ENCODE measurements at regions not wholly inside any gene's neighbourhood (a gene's known extent, or its start where the extent isn't known, plus 50 kb on each side); places are given as distances from the start of the nearest gene placed in this dataset.

DNA sequence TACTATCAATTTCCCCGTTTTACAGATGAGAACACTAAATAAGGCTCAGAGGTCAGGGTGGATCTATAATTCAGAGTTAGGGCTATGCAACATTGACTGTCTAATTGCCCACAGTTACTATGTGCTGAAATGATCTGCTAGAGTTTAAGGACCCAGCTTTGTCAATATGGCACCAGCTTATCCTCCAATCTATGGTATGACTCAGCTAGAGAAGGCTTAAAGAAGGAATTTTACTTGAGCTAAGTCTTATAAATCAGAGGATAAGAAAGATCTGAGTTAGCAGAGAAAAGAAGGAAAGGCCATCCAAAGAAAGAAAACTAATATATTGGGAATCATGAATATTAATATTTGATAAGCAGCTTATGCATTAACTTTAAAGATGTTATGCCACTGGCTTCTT lies 78.1 kb downstream of the ASB9 start:
- DNase-seq, result no peak
- no peaks in the 10 kb centered on the region for H3K4me1 Mint-ChIP-seq
- no peaks in the 10 kb centered on the region for H3K36me3 Mint-ChIP-seq (ENCODE audit: low read depth)
- H3K4me3 Mint-ChIP-seq, result no peak overlapping the region
- no peaks in the 10 kb centered on the region for H3K9me3 Mint-ChIP-seq
- H3K27ac Mint-ChIP-seq, result no peak overlapping the region
- peaks cover 23% of the 10 kb centered on the region for H3K27me3 Mint-ChIP-seq
- intact Hi-C loops (cut with micrococcal nuclease), result no loop called here

DNA sequence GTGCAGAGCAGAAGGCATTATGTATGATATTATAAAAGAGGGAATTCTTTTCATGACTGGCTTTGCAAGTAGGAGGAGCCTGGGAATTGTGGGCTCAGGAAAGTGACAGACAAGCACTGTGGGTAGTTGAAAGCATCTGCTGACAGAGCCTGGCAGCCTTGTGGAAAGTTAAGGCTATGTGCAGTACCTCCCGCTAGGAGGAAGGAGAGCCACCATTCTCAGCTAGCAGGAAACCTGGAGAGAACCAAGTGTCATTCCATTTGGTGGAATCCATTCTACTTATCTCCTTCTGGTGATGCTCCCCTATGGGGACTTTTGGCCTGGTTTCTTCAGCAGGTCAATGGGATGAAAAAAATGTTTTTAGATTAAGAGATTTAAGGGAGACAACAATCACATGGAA lies 81.8 kb downstream of the ASB9 start:
- intact Hi-C loops (cut with micrococcal nuclease), result no loop called here
- H3K9me3 Mint-ChIP-seq, result no peaks in the 10 kb centered on the region
- DNase-seq, result no peak
- no peak overlapping the region for H3K4me3 Mint-ChIP-seq
- peaks cover 19% of the 10 kb centered on the region for H3K27me3 Mint-ChIP-seq
- no peaks in the 10 kb centered on the region for H3K36me3 Mint-ChIP-seq (ENCODE audit: low read depth)
- no peak overlapping the region for H3K27ac Mint-ChIP-seq
- H3K4me1 Mint-ChIP-seq, result no peaks in the 10 kb centered on the region

DNA sequence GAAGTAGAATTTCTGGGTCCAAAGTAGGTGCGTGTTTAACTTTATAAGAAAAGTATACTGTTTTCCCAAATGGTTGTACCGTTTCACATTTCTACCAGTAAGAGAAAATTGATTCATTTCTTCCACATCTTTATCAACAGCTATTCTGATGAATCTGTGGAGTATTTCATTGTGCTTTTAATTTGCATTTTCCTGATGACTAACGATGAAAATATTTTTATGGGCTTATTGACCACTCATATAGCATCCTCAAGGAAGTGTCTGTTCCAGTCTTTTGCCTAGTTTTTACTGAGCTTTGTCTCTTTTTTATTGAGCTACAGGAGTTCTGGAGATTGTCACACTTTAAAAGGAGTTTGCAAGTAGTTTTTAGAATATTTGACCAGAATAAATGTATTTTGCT lies 92.6 kb downstream of the ASB9 start:
- Mint-ChIP-seq H3K4me1 (no peaks in the 10 kb centered on the region), H3K36me3 (ENCODE audit: low read depth) (no peaks in the 10 kb centered on the region), H3K27me3 (peaks cover 8% of the 10 kb centered on the region), H3K9me3 (no peaks in the 10 kb centered on the region), H3K4me3 (no peak overlapping the region), H3K27ac (no peak overlapping the region)
- intact Hi-C loops (cut with micrococcal nuclease), result no loop called here
- no peak for DNase-seq

DNA sequence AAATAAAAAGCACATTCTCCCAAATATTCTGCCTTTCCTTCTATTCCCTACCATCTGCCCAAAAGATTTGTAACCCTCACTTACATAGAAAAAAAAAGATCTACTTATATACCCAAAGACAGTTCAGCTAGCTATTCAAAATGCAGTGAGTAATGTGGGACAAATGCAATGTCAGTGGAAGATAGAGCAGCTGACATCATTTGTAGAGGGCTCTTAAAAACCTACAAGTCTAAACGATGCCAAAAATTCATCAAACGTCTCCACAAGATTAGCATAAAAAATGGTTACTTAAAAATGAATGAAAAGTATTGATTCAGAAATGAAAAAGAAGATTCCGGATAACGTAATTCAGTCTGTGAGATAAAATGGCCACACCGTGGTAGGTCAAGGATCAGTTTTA lies 96.5 kb downstream of the ASB9 start:
- H3K4me1 Mint-ChIP-seq, result peaks cover 6% of the 10 kb centered on the region
- peaks cover 1% of the 10 kb centered on the region for H3K9me3 Mint-ChIP-seq
- intact Hi-C loops (cut with micrococcal nuclease), result no loop called here
- DNase-seq, result no peak
- H3K27ac Mint-ChIP-seq, result no peak overlapping the region
- no peak overlapping the region for H3K4me3 Mint-ChIP-seq
- peaks cover 6% of the 10 kb centered on the region for H3K27me3 Mint-ChIP-seq
- peaks cover under 1% of the 10 kb centered on the region for H3K36me3 Mint-ChIP-seq (ENCODE audit: low read depth)

DNA sequence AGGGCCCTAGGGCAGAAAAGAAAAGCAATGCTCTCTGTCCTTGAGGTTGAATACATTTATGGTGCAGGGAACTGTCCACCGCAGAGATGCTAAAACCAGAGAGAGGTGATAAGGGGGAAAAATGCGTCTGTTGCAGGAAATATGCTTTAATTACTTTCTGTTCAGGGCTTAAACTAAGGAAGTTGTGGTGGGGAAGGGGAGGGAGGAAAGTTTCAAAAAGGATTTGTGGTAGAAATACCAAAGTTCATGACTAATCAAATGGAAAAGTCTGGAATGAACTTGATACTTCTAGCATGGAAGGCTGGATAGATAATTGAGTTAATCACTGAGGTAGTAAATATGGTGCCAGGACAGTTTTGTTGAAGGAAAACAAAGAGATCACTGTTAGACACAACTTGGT lies 99.0 kb downstream of the ASB9 start:
- H3K4me3 Mint-ChIP-seq, result no peak overlapping the region
- no peak overlapping the region for H3K27ac Mint-ChIP-seq
- H3K9me3 Mint-ChIP-seq, result peaks cover 3% of the 10 kb centered on the region
- intact Hi-C loops (cut with micrococcal nuclease), result no loop called here
- H3K4me1 Mint-ChIP-seq, result peaks cover 9% of the 10 kb centered on the region
- H3K36me3 Mint-ChIP-seq (ENCODE audit: low read depth), result peaks cover 2% of the 10 kb centered on the region
- peaks cover 2% of the 10 kb centered on the region for H3K27me3 Mint-ChIP-seq
- no peak for DNase-seq

DNA sequence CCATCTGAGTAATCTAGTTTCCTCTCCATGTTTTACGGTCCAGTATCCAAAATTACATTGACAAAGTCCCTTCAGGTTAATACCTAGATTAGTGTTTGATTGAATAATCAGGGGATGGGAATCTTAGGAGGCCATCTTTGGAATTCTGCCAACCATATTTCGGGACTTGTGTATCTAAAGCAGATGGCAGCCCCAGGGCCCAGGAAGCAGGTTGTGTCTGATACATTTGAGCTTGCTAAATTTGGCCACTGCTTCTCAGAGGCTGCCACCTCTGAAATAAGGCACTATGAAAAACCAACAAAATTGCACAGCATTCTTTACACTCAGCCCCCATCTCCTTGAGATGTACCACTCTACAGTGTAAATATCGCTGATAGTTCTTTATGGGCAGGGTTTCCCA lies 102.1 kb downstream of the ASB9 start:
- intact Hi-C loops (cut with micrococcal nuclease), result no loop called here
- Mint-ChIP-seq H3K27me3 (peaks cover 2% of the 10 kb centered on the region), H3K4me1 (peaks cover 9% of the 10 kb centered on the region), H3K27ac (no peak overlapping the region), H3K9me3 (peaks cover 3% of the 10 kb centered on the region), H3K36me3 (ENCODE audit: low read depth) (peaks cover 2% of the 10 kb centered on the region), H3K4me3 (no peak overlapping the region)
- no peak for DNase-seq

DNA sequence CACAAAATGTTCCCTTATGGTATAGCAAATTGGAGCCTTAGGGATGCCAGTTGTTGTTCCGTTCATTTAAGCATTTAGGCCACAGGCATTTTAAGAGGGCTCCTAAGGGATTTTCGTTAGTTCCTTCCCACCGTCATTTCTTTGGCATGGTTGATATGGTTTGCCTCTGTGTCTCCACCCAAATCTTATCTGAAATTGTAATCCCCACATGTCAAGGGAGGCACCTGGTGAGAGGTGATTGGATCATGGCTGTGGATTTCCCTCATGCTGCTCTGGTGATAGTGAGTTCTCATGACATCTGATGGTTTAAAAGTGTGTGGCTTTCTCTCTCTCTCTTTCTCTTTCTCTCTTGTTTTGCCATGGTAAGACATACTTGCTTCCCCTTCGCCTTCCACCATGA lies 104.1 kb downstream of the ASB9 start:
- H3K27me3 Mint-ChIP-seq, result no peaks in the 10 kb centered on the region
- H3K9me3 Mint-ChIP-seq, result peaks cover 3% of the 10 kb centered on the region
- DNase-seq, result no peak
- no peak overlapping the region for H3K4me3 Mint-ChIP-seq
- no peak overlapping the region for H3K27ac Mint-ChIP-seq
- H3K4me1 Mint-ChIP-seq, result peaks cover 9% of the 10 kb centered on the region
- intact Hi-C loops (cut with micrococcal nuclease), result no loop called here
- peaks cover 2% of the 10 kb centered on the region for H3K36me3 Mint-ChIP-seq (ENCODE audit: low read depth)

DNA sequence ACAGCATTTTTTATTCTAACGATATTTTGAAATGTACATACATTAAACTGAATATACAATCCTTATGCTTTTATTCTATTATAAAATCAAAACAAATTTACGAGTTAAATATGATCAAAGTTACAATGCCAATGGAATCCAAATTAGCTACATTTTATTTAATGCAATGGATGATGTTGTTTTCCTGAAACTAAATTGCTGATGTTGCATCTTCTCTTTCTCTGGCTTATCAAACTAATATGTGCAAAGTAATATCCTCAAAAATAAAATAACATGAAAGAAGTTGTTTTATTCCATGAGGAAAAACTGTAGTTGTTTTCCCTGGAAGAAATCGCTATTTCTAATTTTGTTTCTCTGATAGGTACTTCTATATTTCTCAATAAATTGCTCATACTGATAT lies 106.8 kb downstream of the ASB9 start:
- DNase-seq, result no peak
- intact Hi-C loops (cut with micrococcal nuclease), result no loop called here
- H3K27ac Mint-ChIP-seq, result no peak overlapping the region
- peaks cover 14% of the 10 kb centered on the region for H3K4me1 Mint-ChIP-seq
- no peaks in the 10 kb centered on the region for H3K36me3 Mint-ChIP-seq (ENCODE audit: low read depth)
- no peaks in the 10 kb centered on the region for H3K27me3 Mint-ChIP-seq
- H3K9me3 Mint-ChIP-seq, result no peaks in the 10 kb centered on the region
- H3K4me3 Mint-ChIP-seq, result no peak overlapping the region

DNA sequence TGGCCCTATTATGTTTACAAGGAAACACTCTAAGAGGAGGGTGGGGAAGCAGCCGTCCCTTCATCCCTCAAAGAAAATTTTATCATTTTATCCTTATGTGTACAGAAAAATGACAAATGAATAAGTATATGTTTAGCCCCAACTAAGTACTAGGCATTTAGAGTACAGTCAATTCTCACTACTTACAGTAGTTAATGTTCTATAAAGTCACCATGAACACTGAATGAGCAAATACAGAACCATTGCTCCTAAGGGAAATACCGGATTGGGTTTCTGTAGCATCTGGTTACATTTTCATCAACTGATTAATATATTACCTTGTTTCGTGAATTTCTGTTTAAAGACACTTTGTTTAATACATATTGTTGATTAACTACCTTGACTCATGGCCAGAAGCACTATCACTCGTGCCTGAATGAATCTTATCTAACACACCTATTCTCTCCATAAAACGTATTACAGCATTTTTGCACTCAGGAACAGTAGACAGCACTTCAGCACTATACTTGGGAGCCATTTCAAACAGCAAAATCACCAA lies 109.3 kb downstream of the ASB9 start:
- Mint-ChIP-seq H3K4me3 (no peak overlapping the region), H3K9me3 (peaks cover 3% of the 10 kb centered on the region), H3K27ac (no peak overlapping the region), H3K4me1 (peaks cover 20% of the 10 kb centered on the region), H3K36me3 (ENCODE audit: low read depth) (no peaks in the 10 kb centered on the region), H3K27me3 (no peaks in the 10 kb centered on the region)
- no peak for DNase-seq
- intact Hi-C loops (cut with micrococcal nuclease), result no loop called here

DNA sequence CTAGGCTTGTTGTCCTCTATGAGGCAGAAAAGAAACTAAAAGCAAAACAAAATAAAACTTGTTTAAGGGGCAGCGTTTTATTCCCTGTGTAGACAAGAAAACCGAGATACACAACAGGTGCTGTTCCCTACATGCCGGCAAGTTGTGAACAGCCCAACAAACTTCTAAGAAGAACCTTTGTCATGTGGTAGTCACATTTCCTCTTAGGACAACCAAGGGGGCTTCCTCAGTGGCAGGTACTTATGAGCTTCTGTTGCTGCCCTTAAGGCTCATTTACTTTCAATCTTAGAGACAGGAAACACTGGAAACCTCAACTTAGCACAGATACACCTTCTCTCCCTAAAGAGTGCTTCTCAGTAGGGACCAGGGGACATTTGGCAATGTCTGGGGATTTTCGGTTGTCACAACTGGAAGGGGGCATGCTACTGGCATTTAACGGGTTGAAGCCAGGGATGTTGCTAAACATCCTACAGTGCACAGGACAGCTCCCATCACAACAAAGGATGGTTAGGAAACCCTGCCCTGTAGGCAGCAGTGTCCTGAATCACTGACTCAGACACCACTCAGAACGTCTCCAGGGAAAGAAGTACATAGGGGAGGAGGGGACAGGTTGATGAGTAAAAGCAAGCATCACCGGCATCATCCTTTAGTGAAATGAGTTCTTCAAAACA lies 111.0 kb downstream of the ASB9 start:
- Mint-ChIP-seq H3K27ac (peak overlapping the region; percentile 91), H3K4me1 (peaks cover 25% of the 10 kb centered on the region), H3K36me3 (ENCODE audit: low read depth) (no peaks in the 10 kb centered on the region), H3K4me3 (peak overlapping the region; percentile 85), H3K9me3 (peaks cover 10% of the 10 kb centered on the region), H3K27me3 (no peaks in the 10 kb centered on the region)
- DNase-seq, result peak; percentile 80
- intact Hi-C loops (cut with micrococcal nuclease), result loop anchor here (1.0 to 10.0 kb wide), 8 partner anchors 8 to 1424 kb away; partner anchors contain the start of genes GEMIN8, OFD1, PIGA and TRAPPC2

DNA sequence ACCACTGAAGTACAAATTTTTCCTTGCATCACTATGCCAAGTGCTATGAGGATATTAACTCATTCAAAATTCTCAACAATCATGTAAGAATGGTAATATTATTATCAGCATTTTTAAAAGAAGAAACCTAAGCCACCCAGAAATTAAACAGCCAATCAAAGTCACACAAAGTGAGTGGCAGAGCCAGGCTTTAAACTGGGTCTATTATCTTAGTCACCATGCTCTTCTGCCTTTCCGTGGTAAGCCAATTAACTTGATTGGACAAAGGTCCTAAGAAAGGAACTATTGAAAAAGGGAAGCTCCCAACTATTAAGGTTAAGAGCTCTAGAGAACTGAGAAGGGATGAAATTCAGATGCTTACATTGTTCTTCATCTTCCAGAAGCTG lies 111.5 kb downstream of the ASB9 start:
- H3K9me3 Mint-ChIP-seq, result peaks cover 11% of the 10 kb centered on the region
- intact Hi-C loops (cut with micrococcal nuclease), result loop anchor here (5.0 to 10.0 kb wide), 6 partner anchors 126 to 1424 kb away; partner anchors contain the start of genes GEMIN8, OFD1, PIGA and TRAPPC2
- peak overlapping the region; percentile 91 for H3K27ac Mint-ChIP-seq
- DNase-seq, result no peak
- no peaks in the 10 kb centered on the region for H3K36me3 Mint-ChIP-seq (ENCODE audit: low read depth)
- no peaks in the 10 kb centered on the region for H3K27me3 Mint-ChIP-seq
- peak overlapping the region; percentile 85 for H3K4me3 Mint-ChIP-seq
- peaks cover 25% of the 10 kb centered on the region for H3K4me1 Mint-ChIP-seq

DNA sequence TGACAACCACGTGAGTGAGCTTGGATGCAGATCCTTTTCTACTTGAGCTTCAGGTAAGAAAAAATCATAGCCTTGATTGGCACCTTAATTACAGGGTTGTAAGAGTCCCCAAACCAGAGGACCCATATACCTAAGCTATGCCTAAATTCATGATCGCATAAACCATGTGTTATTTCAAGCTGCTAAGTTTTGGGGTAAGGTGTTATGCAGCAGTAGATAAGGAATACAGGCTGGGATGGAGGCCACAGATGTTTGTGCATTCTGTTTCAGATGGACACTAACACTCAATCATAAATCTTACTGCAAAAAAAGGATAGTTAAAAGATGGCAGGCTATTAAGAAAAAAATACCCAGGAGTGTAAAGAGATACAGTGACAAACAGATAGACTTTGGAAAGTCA lies 112.3 kb downstream of the ASB9 start:
- peaks cover 26% of the 10 kb centered on the region for H3K4me1 Mint-ChIP-seq
- no peaks in the 10 kb centered on the region for H3K36me3 Mint-ChIP-seq (ENCODE audit: low read depth)
- peak overlapping the region; percentile 85 for H3K4me3 Mint-ChIP-seq
- intact Hi-C loops (cut with micrococcal nuclease), result loop anchor here (5.0 to 10.0 kb wide), 6 partner anchors 125 to 1423 kb away; partner anchors contain the start of genes GEMIN8, OFD1, PIGA and TRAPPC2
- peaks cover 11% of the 10 kb centered on the region for H3K9me3 Mint-ChIP-seq
- H3K27me3 Mint-ChIP-seq, result no peaks in the 10 kb centered on the region
- H3K27ac Mint-ChIP-seq, result peak overlapping the region; percentile 35
- DNase-seq, result no peak

DNA sequence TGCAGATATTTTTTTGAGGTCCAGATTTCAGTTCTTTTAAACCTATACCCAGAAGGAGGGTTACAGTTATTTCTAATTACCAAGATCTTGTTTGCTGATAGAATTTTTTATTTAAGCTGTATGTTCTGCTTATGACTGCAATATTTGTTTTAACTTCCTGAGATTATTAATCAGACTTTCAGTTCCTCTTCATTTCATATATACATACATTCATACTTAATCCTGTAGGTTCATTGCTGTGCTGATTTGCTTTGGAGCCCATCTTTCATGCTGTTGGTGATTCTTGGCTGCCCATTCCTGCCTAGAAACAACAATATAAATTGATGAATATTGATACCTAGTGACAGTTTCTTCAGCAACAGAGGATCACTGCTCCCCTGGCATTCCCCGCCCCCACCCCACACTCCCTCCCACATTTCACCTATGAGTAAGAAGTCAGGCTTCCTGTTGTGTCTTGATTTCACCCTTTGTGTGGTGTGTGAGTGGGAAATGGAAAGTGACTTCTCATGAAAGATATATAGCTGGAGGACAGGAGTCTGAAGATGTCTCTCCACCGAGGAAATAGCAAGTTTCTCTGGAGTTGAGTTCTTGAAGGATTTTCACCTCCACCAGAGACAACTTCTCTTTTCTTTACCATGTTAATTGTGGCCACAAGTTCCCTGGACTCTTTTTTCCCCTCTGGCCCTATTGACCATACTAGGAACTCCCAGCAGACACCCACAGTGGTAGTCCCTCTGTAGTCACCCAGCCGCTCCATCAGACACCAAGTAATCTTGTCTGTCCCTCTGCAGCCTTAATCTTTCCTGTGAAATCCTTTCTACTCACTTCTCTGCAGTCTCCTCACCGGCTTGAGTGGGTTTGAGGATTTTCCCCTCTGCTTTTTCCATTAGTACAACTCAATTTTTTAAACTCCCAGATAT lies 118.4 kb downstream of the ASB9 start:
- peak; percentile 67 for DNase-seq
- intact Hi-C loops (cut with micrococcal nuclease), result loop anchor here (1.0 to 10.0 kb wide), 5 partner anchors 8 to 1417 kb away; partner anchors contain the start of genes OFD1, PIGA and TRAPPC2

DNA sequence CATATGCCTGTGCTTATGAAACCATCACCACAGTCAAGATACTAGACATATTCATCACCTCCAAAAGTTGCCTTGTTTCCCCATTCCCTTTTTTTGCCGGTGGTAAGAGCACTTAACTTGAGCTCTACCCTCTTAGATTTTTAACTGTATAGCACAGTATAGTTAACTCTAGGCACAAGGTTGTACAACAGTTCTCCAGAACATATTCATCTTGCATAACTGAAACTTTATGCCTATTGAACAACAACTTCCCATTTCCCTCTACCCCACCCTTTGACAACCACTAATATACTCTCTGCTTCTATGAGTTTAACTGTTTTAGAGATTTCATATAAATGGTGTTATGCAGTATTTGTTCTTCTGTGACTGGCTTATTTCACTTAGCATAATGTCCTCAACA lies 119.3 kb downstream of the ASB9 start:
- intact Hi-C loops (cut with micrococcal nuclease), result loop anchor here (10.0 kb wide), 3 partner anchors 184 to 1416 kb away; partner anchors contain the start of genes OFD1, PIGA and TRAPPC2
- H3K9me3 Mint-ChIP-seq, result peaks cover 8% of the 10 kb centered on the region
- no peak overlapping the region for H3K27ac Mint-ChIP-seq
- H3K27me3 Mint-ChIP-seq, result peaks cover 2% of the 10 kb centered on the region
- DNase-seq, result no peak
- peaks cover 6% of the 10 kb centered on the region for H3K36me3 Mint-ChIP-seq (ENCODE audit: low read depth)
- H3K4me3 Mint-ChIP-seq, result no peak overlapping the region
- H3K4me1 Mint-ChIP-seq, result peaks cover 22% of the 10 kb centered on the region

More for the DNA sequence above, 118.4 kb downstream of the ASB9 start:
- no peaks in the 10 kb centered on the region for H3K27me3 Mint-ChIP-seq
- peak overlapping the region; percentile 85 for H3K27ac Mint-ChIP-seq
- peaks cover 11% of the 10 kb centered on the region for H3K9me3 Mint-ChIP-seq
- peak overlapping the region; percentile 66 for H3K4me3 Mint-ChIP-seq
- H3K4me1 Mint-ChIP-seq, result peaks cover 25% of the 10 kb centered on the region
- H3K36me3 Mint-ChIP-seq (ENCODE audit: low read depth), result peaks cover 6% of the 10 kb centered on the region
